Cardiac muscle cell (in vitro differentiated cells and primary cell): ENCODE measurements at regions not wholly inside any gene's neighbourhood (a gene's known extent, or its start where the extent isn't known, plus 50 kb on each side); places are given as distances from the start of the nearest gene placed in this dataset.

ENCODE experiments used
- DNase-seq, 2 donors: peaks; one replicate each; pipeline versions ENCODE4 v3.0.0 to v3.0.0-alpha.2; 2010 to 2017; ENCODE audit warnings: low read depth in 1 of 2, low spot score in 1 of 2
- H3K27ac ChIP-seq: fragments of 200-600 bp; sonication (generic); 2 replicates; pipeline ENCODE4 v1.5.1; 2016
- H3K27me3 ChIP-seq: fragments of 200-600 bp; sonication (generic); 2 replicates; pipeline ENCODE4 v1.6.0; 2016; ENCODE audit warnings: control low read depth
- H3K36me3 ChIP-seq: fragments of 200-600 bp; sonication (generic); 2 replicates; pipeline ENCODE4 v1.5.1; 2016; ENCODE audit warnings: control low read depth
- H3K4me1 ChIP-seq: fragments of 200-600 bp; sonication (generic); 2 replicates; pipeline ENCODE4 v1.8.1; 2017; ENCODE audit warnings: low read depth, mild to moderate bottlenecking, mixed run types
- H3K4me3 ChIP-seq: fragments of 200-600 bp; sonication (generic); 2 replicates; pipeline ENCODE4 v1.5.1; 2016; ENCODE audit warnings: mild to moderate bottlenecking
- H3K9me3 ChIP-seq: fragments of 200-600 bp; sonication (generic); 2 replicates; pipeline ENCODE4 v1.5.1; 2017; ENCODE audit warnings: low read depth, mild to moderate bottlenecking, control low read depth
- CTCF ChIP-seq: IDR thresholded peaks from 2 replicates; pipeline ENCODE4 v1.5.1; 2012; ENCODE audit warnings: low read depth, mild to moderate bottlenecking, low read length

GRCh38 chr2:203649176-203649814 is 57.1 kb upstream of the CD28 start:
- Histone ChIP-seq H3K27ac (no peak overlapping the region), H3K9me3 (no peaks in the 10 kb centered on the region), H3K27me3 (no peaks in the 10 kb centered on the region), H3K4me3 (no peak overlapping the region), H3K36me3 (no peaks in the 10 kb centered on the region), H3K4me1 (no peaks in the 10 kb centered on the region)
- no peak for DNase-seq
- TF ChIP-seq CTCF: no peak

GRCh38 chr2:203650860-203651613 is 55.4 kb upstream of the CD28 start:
- H3K36me3 ChIP-seq: no peaks in the 10 kb centered on the region
- DNase-seq: peak in 1 of 2 donors; percentile 80
- H3K9me3 ChIP-seq: no peaks in the 10 kb centered on the region
- H3K4me3 ChIP-seq: no peak overlapping the region
- H3K27ac ChIP-seq: no peak overlapping the region
- H3K27me3 ChIP-seq: no peaks in the 10 kb centered on the region
- no peaks in the 10 kb centered on the region for H3K4me1 ChIP-seq
- TF ChIP-seq CTCF: peak; percentile 34

GRCh38 chr2:203651621-203652020 is 54.8 kb upstream of the CD28 start:
- no peak for DNase-seq
- no peaks in the 10 kb centered on the region for H3K36me3 ChIP-seq
- no peak for TF ChIP-seq CTCF
- no peak overlapping the region for H3K27ac ChIP-seq
- H3K4me1 ChIP-seq: no peaks in the 10 kb centered on the region
- H3K27me3 ChIP-seq: no peaks in the 10 kb centered on the region
- no peak overlapping the region for H3K4me3 ChIP-seq
- H3K9me3 ChIP-seq: no peaks in the 10 kb centered on the region

- Histone ChIP-seq H3K4me1 (no peaks in the 10 kb centered on the region), H3K9me3 (no peaks in the 10 kb centered on the region), H3K36me3 (no peaks in the 10 kb centered on the region), H3K4me3 (no peak overlapping the region), H3K27ac (no peak overlapping the region), H3K27me3 (no peaks in the 10 kb centered on the region)
- no peak for DNase-seq
- TF ChIP-seq CTCF: no peak
Measured at GRCh38 chr2:203654826-203655225, 51.6 kb upstream of the CD28 start.

GRCh38 chr2:203656522-203657287 is 49.7 kb upstream of the CD28 start:
- H3K9me3 ChIP-seq: no peaks in the 10 kb centered on the region
- no peaks in the 10 kb centered on the region for H3K4me1 ChIP-seq
- no peak overlapping the region for H3K27ac ChIP-seq
- H3K4me3 ChIP-seq: no peak overlapping the region
- H3K27me3 ChIP-seq: no peaks in the 10 kb centered on the region
- H3K36me3 ChIP-seq: no peaks in the 10 kb centered on the region
- peak in 1 of 2 donors; percentile 80 for DNase-seq
- no peak for TF ChIP-seq CTCF
